Activated CD8-positive, alpha-beta T cell treated with anti-CD3 and anti-CD28 coated beads for 36 hours (primary cell): ENCODE measurements at regions not wholly inside any gene's neighbourhood (a gene's known extent, or its start where the extent isn't known, plus 50 kb on each side); places are given as distances from the start of the nearest gene placed in this dataset.
A peak's percentile ranks its signal among the peaks of the same experiment; 100 is the strongest.

Experiments used
- ATAC-seq: fragments of 200-7000 bp; cut with Tn5 transposase; one replicate; pipeline ENCODE4 v1.10.0; 2021; ENCODE audit warnings: mild to moderate bottlenecking, moderate library complexity
- CTCF ChIA-PET: fragments of 350-600 bp; sonication (Branson Sonifier 250); formaldehyde crosslinking; loops from one replicate; lab custom pipeline; 2021; ENCODE audit warnings: antibody characterized with exemption; lab: Charles Lee
- POLR2A ChIA-PET: fragments of 350-600 bp; sonication (Branson Sonifier 250); formaldehyde crosslinking; loops from one replicate; lab custom pipeline; 2021; ENCODE audit warnings: antibody characterized with exemption; lab: Charles Lee
- DNase-seq: peaks from one replicate; pipeline ENCODE4 v3.0.0-alpha.2; 2020
- H3K27ac Mint-ChIP-seq: one replicate; pipeline ENCODE4 v1.8.0; 2021; ENCODE audit warnings: mild to moderate bottlenecking, mixed read lengths
- H3K27me3 Mint-ChIP-seq: one replicate; pipeline ENCODE4 v1.8.0; 2021; ENCODE audit warnings: mixed read lengths
- H3K36me3 Mint-ChIP-seq: one replicate; pipeline ENCODE4 v1.8.0; 2021; ENCODE audit warnings: low read depth, mixed read lengths
- H3K4me1 Mint-ChIP-seq: one replicate; pipeline ENCODE4 v1.8.0; 2021; ENCODE audit warnings: low read depth, mixed read lengths
- H3K4me3 Mint-ChIP-seq: one replicate; pipeline ENCODE4 v1.8.0; 2021; ENCODE audit warnings: mild to moderate bottlenecking, moderate library complexity, mixed read lengths
- H3K9me3 Mint-ChIP-seq: one replicate; pipeline ENCODE4 v1.8.0; 2021; ENCODE audit warnings: mixed read lengths
- CTCF ChIP-seq: fragments of 200-600 bp; IDR thresholded peaks from one replicate; pipeline ENCODE4 v1.8.0; 2022; ENCODE audit warnings: antibody characterized with exemption, mild to moderate bottlenecking
- intact Hi-C: fragments of 100-400 bp; cut with micrococcal nuclease; formaldehyde crosslinking; loops from one replicate; pipeline ENCODE4 v1.10.0; 2022

- Mint-ChIP-seq H3K4me3 (no peak overlapping the region), H3K4me1 (no peaks in the 10 kb centered on the region), H3K9me3 (peaks cover 1% of the 10 kb centered on the region), H3K27ac (no peak overlapping the region), H3K36me3 (no peaks in the 10 kb centered on the region), H3K27me3 (no peaks in the 10 kb centered on the region)
- no peak for ATAC-seq
- intact Hi-C loops = no loop called here
- no peak for TF ChIP-seq CTCF
- ChIA-PET CTCF (no interaction called here), POLR2A (no interaction called here)
- no peak for DNase-seq
These were observed 300.2 kb downstream of the GPM6A start for GRCh38 chr4:175511861-175512260.

GRCh38 chr4:175514174-175514573, 297.9 kb downstream of the GPM6A start:
- no peaks in the 10 kb centered on the region for H3K27me3 Mint-ChIP-seq
- no peak for DNase-seq
- CTCF ChIA-PET = no interaction called here
- ATAC-seq = no peak
- H3K9me3 Mint-ChIP-seq = no peaks in the 10 kb centered on the region
- TF ChIP-seq CTCF = no peak
- POLR2A ChIA-PET = no interaction called here
- H3K36me3 Mint-ChIP-seq = no peaks in the 10 kb centered on the region
- intact Hi-C loops = no loop called here
- no peak overlapping the region for H3K4me3 Mint-ChIP-seq
- H3K27ac Mint-ChIP-seq = no peak overlapping the region
- no peaks in the 10 kb centered on the region for H3K4me1 Mint-ChIP-seq

GRCh38 chr4:175530655-175531054, 281.4 kb downstream of the GPM6A start:
- H3K9me3 Mint-ChIP-seq = peaks cover 8% of the 10 kb centered on the region
- no peak overlapping the region for H3K27ac Mint-ChIP-seq
- ATAC-seq = no peak
- no peaks in the 10 kb centered on the region for H3K4me1 Mint-ChIP-seq
- no peak overlapping the region for H3K4me3 Mint-ChIP-seq
- ChIA-PET POLR2A (no interaction called here), CTCF (no interaction called here)
- H3K27me3 Mint-ChIP-seq = no peaks in the 10 kb centered on the region
- intact Hi-C loops = no loop called here
- DNase-seq = no peak
- TF ChIP-seq CTCF = no peak
- no peaks in the 10 kb centered on the region for H3K36me3 Mint-ChIP-seq

- DNase-seq = no peak
- Mint-ChIP-seq H3K4me3 (no peak overlapping the region), H3K4me1 (no peaks in the 10 kb centered on the region), H3K27me3 (no peaks in the 10 kb centered on the region), H3K9me3 (peaks cover 8% of the 10 kb centered on the region), H3K27ac (no peak overlapping the region), H3K36me3 (no peaks in the 10 kb centered on the region)
- ChIA-PET POLR2A (no interaction called here), CTCF (no interaction called here)
- no peak for TF ChIP-seq CTCF
- no peak for ATAC-seq
- intact Hi-C loops = no loop called here
These were observed 280.5 kb downstream of the GPM6A start for GRCh38 chr4:175531405-175532091.

- Mint-ChIP-seq H3K27ac (no peak overlapping the region), H3K27me3 (no peaks in the 10 kb centered on the region), H3K36me3 (no peaks in the 10 kb centered on the region), H3K4me3 (no peak overlapping the region), H3K4me1 (no peaks in the 10 kb centered on the region), H3K9me3 (peaks cover 4% of the 10 kb centered on the region)
- ATAC-seq = no peak
- intact Hi-C loops = no loop called here
- TF ChIP-seq CTCF = peak; percentile 41
- no peak for DNase-seq
- CTCF ChIA-PET = interaction anchor here (1.5 kb wide), 1 partner anchor 774 kb away, joined by 3 read pairs; no protein-coding TSS in a partner anchor
- POLR2A ChIA-PET = no interaction called here
These were observed 275.1 kb downstream of the GPM6A start for GRCh38 chr4:175536852-175537453.
